HEK293 (cell line): ENCODE measurements at regions not wholly inside any gene's neighbourhood (a gene's known extent, or its start where the extent isn't known, plus 50 kb on each side); places are given as distances from the start of the nearest gene placed in this dataset.
A peak's percentile ranks its signal among the peaks of the same experiment; 100 is the strongest.

Experiments
- CTCF ChIA-PET: fragments of 350-600 bp; formaldehyde crosslinking; extraction: SDS; loops from one replicate; lab custom pipeline; 2021; ENCODE audit warnings: antibody characterized with exemption; lab: Yijun Ruan, JAX
- POLR2A ChIA-PET: fragments of 300-600 bp; formaldehyde crosslinking; extraction: SDS; loops from one replicate; lab custom pipeline; 2020; ENCODE audit warnings: antibody characterized with exemption, inconsistent platforms; lab: Yijun Ruan, JAX
- H3K27ac ChIP-seq: fragments of 200-500 bp; sonication (Bioruptor generic); 2 replicates; pipeline ENCODE4 v1.5.1; 2014; ENCODE audit warnings: low read depth, low read length, control low read depth, inconsistent platforms; ENCODE audit errors: extremely low read depth
- H3K36me3 ChIP-seq, 2 experiments: fragments of 200-500 bp in 1 of 2; sonication (Bioruptor generic) in 1 of 2; 1 replicate in 1 of 2; 2 replicates in 1 of 2; pipeline ENCODE4 v1.5.1; 2014 to 2017; ENCODE audit warnings: inconsistent platforms in 2 of 2, low read length in 2 of 2; ENCODE audit not compliant: control insufficient read depth in 2 of 2, insufficient read depth in 1 of 2
- H3K4me1 ChIP-seq: fragments of 200-500 bp; sonication (Bioruptor generic); 2 replicates; pipeline ENCODE4 v1.5.1; 2014; ENCODE audit warnings: mild to moderate bottlenecking, low read length, inconsistent platforms; ENCODE audit not compliant: control insufficient read depth, insufficient read depth
- H3K4me3 ChIP-seq: 2 replicates; pipeline ENCODE4 v1.5.1; 2011; ENCODE audit warnings: low read depth, mild to moderate bottlenecking, control low read depth, low read length, moderate library complexity
- H3K9me3 ChIP-seq: fragments of 200-500 bp; sonication (Bioruptor generic); 2 replicates; pipeline ENCODE4 v1.5.1; 2014; ENCODE audit warnings: low read depth, low read length, inconsistent platforms; ENCODE audit not compliant: control insufficient read depth, insufficient read depth
- BCL11A ChIP-seq: fragments of 450-650 bp; formaldehyde crosslinking; IDR thresholded peaks from 2 replicates; pipeline ENCODE4 v1.5.1; 2016; ENCODE audit warnings: low read depth, missing biosample characterization, missing genetic modification characterization
- FEZF1 ChIP-seq: fragments of 450-650 bp; formaldehyde crosslinking; IDR thresholded peaks from 2 replicates; pipeline ENCODE4 v1.5.1; 2016; ENCODE audit warnings: missing biosample characterization, missing genetic modification characterization
- TCF7L2 ChIP-seq: IDR thresholded peaks from 2 replicates; pipeline ENCODE4 v1.6.1; 2011; ENCODE audit warnings: low read depth, mild to moderate bottlenecking, inconsistent platforms, low read length, moderate library complexity, borderline replicate concordance
- ZBTB21 ChIP-seq: fragments of 450-650 bp; formaldehyde crosslinking; IDR thresholded peaks from 2 replicates; pipeline ENCODE4 v1.5.1; 2017; ENCODE audit warnings: missing biosample characterization, missing genetic modification characterization
- ZIC2 ChIP-seq: fragments of 450-650 bp; formaldehyde crosslinking; IDR thresholded peaks from 2 replicates; pipeline ENCODE4 v1.5.1; 2016; ENCODE audit warnings: missing biosample characterization, missing genetic modification characterization
- ZNF324 ChIP-seq: fragments of 450-650 bp; formaldehyde crosslinking; IDR thresholded peaks from 2 replicates; pipeline ENCODE4 v1.5.1; 2016; ENCODE audit warnings: missing biosample characterization, missing genetic modification characterization
- ZNF416 ChIP-seq: fragments of 450-650 bp; formaldehyde crosslinking; IDR thresholded peaks from 2 replicates; pipeline ENCODE4 v1.5.1; 2016; ENCODE audit warnings: missing biosample characterization, missing genetic modification characterization
- ZNF514 ChIP-seq: fragments of 450-650 bp; formaldehyde crosslinking; IDR thresholded peaks from 2 replicates; pipeline ENCODE4 v1.5.1; 2016; ENCODE audit warnings: missing biosample characterization, missing genetic modification characterization
- ZNF600 ChIP-seq: fragments of 450-650 bp; formaldehyde crosslinking; IDR thresholded peaks from 2 replicates; pipeline ENCODE4 v1.5.1; 2016; ENCODE audit warnings: missing biosample characterization, missing genetic modification characterization
- ZNF610 ChIP-seq: fragments of 450-650 bp; formaldehyde crosslinking; IDR thresholded peaks from 2 replicates; pipeline ENCODE4 v1.5.1; 2016; ENCODE audit warnings: missing biosample characterization, missing genetic modification characterization, borderline replicate concordance
- ZNF768 ChIP-seq: fragments of 450-650 bp; formaldehyde crosslinking; IDR thresholded peaks from 2 replicates; pipeline ENCODE4 v1.5.1; 2018; ENCODE audit warnings: missing biosample characterization, mild to moderate bottlenecking, missing genetic modification characterization
- ZXDB ChIP-seq: fragments of 450-650 bp; formaldehyde crosslinking; IDR thresholded peaks from 2 replicates; pipeline ENCODE4 v1.5.1; 2016; ENCODE audit warnings: missing biosample characterization, missing genetic modification characterization
- TF ChIP-seq, protein P1 (sequence below): fragments of 450-650 bp; formaldehyde crosslinking; IDR thresholded peaks from 2 replicates; pipeline ENCODE4 v1.5.1; 2017; ENCODE audit warnings: missing biosample characterization, missing genetic modification characterization
- TF ChIP-seq, protein P2 (sequence below): fragments of 450-650 bp; formaldehyde crosslinking; IDR thresholded peaks from 2 replicates; pipeline ENCODE4; 2016; ENCODE audit warnings: missing biosample characterization, missing genetic modification characterization
- TF ChIP-seq, protein P3 (sequence below): fragments of 450-650 bp; formaldehyde crosslinking; IDR thresholded peaks from 2 replicates; pipeline ENCODE4 v1.5.1; 2016; ENCODE audit warnings: missing biosample characterization, missing genetic modification characterization, low read depth
- TF ChIP-seq, protein P4 (sequence below): fragments of 450-650 bp; formaldehyde crosslinking; IDR thresholded peaks from 2 replicates; pipeline ENCODE4 v1.5.1; 2017; ENCODE audit warnings: missing biosample characterization, missing genetic modification characterization

DNA sequence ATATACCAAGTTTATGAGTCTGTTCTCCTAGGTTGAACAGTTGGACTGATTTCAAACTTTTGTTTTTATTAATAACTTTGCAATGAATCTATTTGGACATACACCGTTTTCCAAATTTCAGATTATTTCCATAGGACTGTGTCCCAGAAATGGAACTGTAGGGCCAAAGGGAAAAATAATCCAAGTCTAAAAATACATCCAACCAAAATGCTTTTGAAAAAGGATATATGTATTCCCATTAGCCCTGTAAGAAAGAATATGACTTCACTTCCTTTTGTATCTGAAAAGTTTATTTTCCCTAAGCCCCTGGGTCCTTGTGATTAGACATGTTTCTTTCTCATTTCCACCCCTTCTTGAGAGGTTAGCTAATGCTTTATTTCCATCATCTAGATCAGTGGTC lies 434.2 kb upstream of the MKI67 start:
- CTCF ChIA-PET = no interaction called here
- no peaks in the 10 kb centered on the region for H3K4me1 ChIP-seq
- no peak overlapping the region for H3K27ac ChIP-seq
- POLR2A ChIA-PET = no interaction called here
- no peaks in the 10 kb centered on the region for H3K9me3 ChIP-seq
- H3K4me3 ChIP-seq = no peak overlapping the region
- TF ChIP-seq, protein P1, sequence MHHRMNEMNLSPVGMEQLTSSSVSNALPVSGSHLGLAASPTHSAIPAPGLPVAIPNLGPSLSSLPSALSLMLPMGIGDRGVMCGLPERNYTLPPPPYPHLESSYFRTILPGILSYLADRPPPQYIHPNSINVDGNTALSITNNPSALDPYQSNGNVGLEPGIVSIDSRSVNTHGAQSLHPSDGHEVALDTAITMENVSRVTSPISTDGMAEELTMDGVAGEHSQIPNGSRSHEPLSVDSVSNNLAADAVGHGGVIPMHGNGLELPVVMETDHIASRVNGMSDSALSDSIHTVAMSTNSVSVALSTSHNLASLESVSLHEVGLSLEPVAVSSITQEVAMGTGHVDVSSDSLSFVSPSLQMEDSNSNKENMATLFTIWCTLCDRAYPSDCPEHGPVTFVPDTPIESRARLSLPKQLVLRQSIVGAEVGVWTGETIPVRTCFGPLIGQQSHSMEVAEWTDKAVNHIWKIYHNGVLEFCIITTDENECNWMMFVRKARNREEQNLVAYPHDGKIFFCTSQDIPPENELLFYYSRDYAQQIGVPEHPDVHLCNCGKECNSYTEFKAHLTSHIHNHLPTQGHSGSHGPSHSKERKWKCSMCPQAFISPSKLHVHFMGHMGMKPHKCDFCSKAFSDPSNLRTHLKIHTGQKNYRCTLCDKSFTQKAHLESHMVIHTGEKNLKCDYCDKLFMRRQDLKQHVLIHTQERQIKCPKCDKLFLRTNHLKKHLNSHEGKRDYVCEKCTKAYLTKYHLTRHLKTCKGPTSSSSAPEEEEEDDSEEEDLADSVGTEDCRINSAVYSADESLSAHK = no peak
- no peak for TF ChIP-seq TCF7L2
- TF ChIP-seq BCL11A (tag by site-specific recombination) = no peak
- TF ChIP-seq FEZF1 (tag by site-specific recombination) = no peak
- TF ChIP-seq, protein P2, sequence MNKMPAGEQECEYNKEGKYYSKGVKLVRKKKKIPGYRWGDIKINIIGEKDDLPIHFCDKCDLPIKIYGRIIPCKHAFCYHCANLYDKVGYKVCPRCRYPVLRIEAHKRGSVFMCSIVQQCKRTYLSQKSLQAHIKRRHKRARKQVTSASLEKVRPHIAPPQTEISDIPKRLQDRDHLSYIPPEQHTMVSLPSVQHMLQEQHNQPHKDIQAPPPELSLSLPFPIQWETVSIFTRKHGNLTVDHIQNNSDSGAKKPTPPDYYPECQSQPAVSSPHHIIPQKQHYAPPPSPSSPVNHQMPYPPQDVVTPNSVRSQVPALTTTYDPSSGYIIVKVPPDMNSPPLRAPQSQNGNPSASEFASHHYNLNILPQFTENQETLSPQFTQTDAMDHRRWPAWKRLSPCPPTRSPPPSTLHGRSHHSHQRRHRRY (tag by site-specific recombination) = no peak
- TF ChIP-seq, protein P3, sequence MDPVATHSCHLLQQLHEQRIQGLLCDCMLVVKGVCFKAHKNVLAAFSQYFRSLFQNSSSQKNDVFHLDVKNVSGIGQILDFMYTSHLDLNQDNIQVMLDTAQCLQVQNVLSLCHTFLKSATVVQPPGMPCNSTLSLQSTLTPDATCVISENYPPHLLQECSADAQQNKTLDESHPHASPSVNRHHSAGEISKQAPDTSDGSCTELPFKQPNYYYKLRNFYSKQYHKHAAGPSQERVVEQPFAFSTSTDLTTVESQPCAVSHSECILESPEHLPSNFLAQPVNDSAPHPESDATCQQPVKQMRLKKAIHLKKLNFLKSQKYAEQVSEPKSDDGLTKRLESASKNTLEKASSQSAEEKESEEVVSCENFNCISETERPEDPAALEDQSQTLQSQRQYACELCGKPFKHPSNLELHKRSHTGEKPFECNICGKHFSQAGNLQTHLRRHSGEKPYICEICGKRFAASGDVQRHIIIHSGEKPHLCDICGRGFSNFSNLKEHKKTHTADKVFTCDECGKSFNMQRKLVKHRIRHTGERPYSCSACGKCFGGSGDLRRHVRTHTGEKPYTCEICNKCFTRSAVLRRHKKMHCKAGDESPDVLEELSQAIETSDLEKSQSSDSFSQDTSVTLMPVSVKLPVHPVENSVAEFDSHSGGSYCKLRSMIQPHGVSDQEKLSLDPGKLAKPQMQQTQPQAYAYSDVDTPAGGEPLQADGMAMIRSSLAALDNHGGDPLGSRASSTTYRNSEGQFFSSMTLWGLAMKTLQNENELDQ (tag by site-specific recombination) = no peak
- no peak for TF ChIP-seq ZNF514 (tag by site-specific recombination)
- TF ChIP-seq ZNF416 (tag by site-specific recombination) = no peak
- no peak for TF ChIP-seq ZNF768
- TF ChIP-seq, protein P4, sequence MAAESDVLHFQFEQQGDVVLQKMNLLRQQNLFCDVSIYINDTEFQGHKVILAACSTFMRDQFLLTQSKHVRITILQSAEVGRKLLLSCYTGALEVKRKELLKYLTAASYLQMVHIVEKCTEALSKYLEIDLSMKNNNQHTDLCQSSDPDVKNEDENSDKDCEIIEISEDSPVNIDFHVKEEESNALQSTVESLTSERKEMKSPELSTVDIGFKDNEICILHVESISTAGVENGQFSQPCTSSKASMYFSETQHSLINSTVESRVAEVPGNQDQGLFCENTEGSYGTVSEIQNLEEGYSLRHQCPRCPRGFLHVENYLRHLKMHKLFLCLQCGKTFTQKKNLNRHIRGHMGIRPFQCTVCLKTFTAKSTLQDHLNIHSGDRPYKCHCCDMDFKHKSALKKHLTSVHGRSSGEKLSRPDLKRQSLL (tag by site-specific recombination) = no peak
- no peak for TF ChIP-seq ZNF600 (tag by site-specific recombination)
- TF ChIP-seq ZNF324 (tag by site-specific recombination) = no peak
- no peaks in the 10 kb centered on the region for H3K36me3 ChIP-seq

DNA sequence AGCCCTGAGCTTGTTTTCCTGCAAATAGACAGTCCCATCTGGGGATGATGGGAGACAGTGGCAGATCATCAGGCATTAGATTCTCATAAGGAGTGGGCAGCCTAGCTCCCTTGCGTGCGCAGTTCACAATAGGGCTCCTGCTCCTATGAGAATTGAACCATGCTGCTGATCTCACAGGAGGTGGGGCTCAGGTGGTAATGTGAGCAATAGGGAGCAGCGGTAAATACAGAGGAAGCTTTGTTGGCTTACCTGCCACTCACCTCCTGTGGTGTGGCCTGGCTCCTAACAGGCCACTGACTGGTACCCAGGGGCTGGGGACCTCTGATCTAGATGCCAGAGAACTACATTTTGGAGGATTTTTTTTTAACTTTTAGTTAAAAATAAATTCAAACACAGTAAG lies 434.8 kb upstream of the MKI67 start:
- Histone ChIP-seq H3K9me3 (no peaks in the 10 kb centered on the region), H3K36me3 (no peaks in the 10 kb centered on the region), H3K4me3 (no peak overlapping the region), H3K27ac (no peak overlapping the region), H3K4me1 (no peaks in the 10 kb centered on the region)
- CTCF ChIA-PET = no interaction called here
- no peak for TF ChIP-seq ZXDB (tag by site-specific recombination)
- peak; percentile 94 for TF ChIP-seq ZNF610 (tag by site-specific recombination)
- POLR2A ChIA-PET = no interaction called here

DNA sequence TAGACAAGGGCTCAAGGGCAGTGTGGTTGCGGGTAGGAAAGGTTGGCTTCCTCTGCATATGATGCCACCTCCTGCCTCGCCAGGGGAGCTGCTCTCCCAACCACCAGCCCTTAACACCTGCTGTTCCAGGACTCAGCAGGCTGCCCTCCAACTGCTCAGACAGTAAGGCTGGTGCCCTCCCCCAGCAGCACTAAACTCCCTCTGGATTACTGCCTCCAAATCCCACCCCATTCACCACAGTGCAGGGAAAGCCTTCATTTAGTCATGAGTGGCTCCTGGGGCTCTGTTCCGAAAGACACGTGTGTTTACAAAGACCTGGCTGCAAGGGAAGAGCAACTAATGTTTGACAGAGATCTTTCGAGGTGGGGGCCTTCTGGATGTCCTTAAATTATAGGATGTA lies 437.2 kb upstream of the MKI67 start:
- CTCF ChIA-PET = no interaction called here
- no peaks in the 10 kb centered on the region for H3K36me3 ChIP-seq
- no peak overlapping the region for H3K27ac ChIP-seq
- H3K4me1 ChIP-seq = no peaks in the 10 kb centered on the region
- no peak overlapping the region for H3K4me3 ChIP-seq
- H3K9me3 ChIP-seq = no peaks in the 10 kb centered on the region
- TF ChIP-seq ZBTB21 (tag by site-specific recombination) = no peak
- TF ChIP-seq ZIC2 (tag by site-specific recombination) = peak; percentile 41
- TF ChIP-seq, all 188 proteins: peak for 1
- POLR2A ChIA-PET = no interaction called here
